HCT116 (cell line): ENCODE measurements at regions not wholly inside any gene's neighbourhood (a gene's known extent, or its start where the extent isn't known, plus 50 kb on each side); places are given as distances from the start of the nearest gene placed in this dataset.

Experiments
- CBX3 ChIP-seq: IDR thresholded peaks from 2 replicates; pipeline ENCODE4 v1.6.1; 2012; ENCODE audit warnings: low read depth
- EZH2 ChIP-seq: fragments of 200-600 bp; sonication (generic); IDR thresholded peaks from 2 replicates; pipeline ENCODE4 v1.6.1; 2017; ENCODE audit warnings: antibody characterized with exemption, mixed run types
- TF ChIP-seq, protein P1 (sequence below), 3 experiments: fragments of 200-600 bp in 1 of 3; sonication (generic) in 1 of 3; IDR thresholded peaks in 2 of 3; conservative IDR thresholded peaks in 1 of 3; 2 replicates each; pipeline ENCODE4 v1.5.1; 2012 to 2017; ENCODE audit warnings: low read depth in 2 of 3, low read length in 2 of 3, antibody characterized with exemption in 1 of 3, borderline replicate concordance in 1 of 3, control low read depth in 1 of 3, mild to moderate bottlenecking in 1 of 3, mixed read lengths in 1 of 3, mixed run types in 1 of 3, moderate library complexity in 1 of 3; ENCODE audit not compliant: insufficient read depth in 1 of 3

DNA sequence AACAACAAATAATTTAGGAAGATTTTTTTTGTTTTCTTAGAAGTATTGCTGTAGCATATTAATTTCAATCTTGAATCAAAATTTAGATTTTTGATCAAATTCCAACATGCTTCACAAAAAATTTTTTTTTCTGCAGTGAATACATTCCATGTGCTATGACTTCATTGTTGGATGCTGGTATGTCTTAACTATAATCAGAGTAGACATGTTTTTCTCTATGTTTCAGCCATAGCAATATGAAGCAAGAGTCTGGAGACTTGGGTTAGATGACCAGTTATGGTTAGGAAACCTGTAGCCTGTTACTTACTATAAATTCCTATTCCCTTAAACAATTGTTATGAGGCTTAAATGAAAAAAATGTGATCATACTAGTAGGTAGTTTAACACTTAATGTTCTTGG lies 176.1 kb upstream of the CHL1 start:
- TF ChIP-seq, protein P1, sequence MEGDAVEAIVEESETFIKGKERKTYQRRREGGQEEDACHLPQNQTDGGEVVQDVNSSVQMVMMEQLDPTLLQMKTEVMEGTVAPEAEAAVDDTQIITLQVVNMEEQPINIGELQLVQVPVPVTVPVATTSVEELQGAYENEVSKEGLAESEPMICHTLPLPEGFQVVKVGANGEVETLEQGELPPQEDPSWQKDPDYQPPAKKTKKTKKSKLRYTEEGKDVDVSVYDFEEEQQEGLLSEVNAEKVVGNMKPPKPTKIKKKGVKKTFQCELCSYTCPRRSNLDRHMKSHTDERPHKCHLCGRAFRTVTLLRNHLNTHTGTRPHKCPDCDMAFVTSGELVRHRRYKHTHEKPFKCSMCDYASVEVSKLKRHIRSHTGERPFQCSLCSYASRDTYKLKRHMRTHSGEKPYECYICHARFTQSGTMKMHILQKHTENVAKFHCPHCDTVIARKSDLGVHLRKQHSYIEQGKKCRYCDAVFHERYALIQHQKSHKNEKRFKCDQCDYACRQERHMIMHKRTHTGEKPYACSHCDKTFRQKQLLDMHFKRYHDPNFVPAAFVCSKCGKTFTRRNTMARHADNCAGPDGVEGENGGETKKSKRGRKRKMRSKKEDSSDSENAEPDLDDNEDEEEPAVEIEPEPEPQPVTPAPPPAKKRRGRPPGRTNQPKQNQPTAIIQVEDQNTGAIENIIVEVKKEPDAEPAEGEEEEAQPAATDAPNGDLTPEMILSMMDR (IDR thresholded peaks at IDR 0.05 in 2 of 3, conservative IDR thresholded peaks at IDR 0.05 in 1 of 3; ENCODE audit: borderline replicate concordance in 1 of 3, insufficient read depth in 1 of 3, low read depth in 2 of 3, low read length in 2 of 3), result no peak
- TF ChIP-seq EZH2 (no peak), CBX3 (no peak)
